MM.1S (cell line): ENCODE measurements at regions not wholly inside any gene's neighbourhood (a gene's known extent, or its start where the extent isn't known, plus 50 kb on each side); places are given as distances from the start of the nearest gene placed in this dataset.

ENCODE experiments used
- CTCF ChIP-seq: fragments of 300-600 bp; sonication (generic); IDR thresholded peaks from 2 replicates; pipeline ENCODE4 v1.5.1; 2016; ENCODE audit warnings: antibody characterized with exemption, low read length, mixed read lengths
- EZH2 ChIP-seq: fragments of 300-600 bp; sonication (generic); optimal IDR thresholded peaks from 2 replicates; pipeline ENCODE3; 2017; ENCODE audit warnings: low read depth, mild to moderate bottlenecking, antibody characterized with exemption, low read length, mixed read lengths
- EZH2phosphoT487 ChIP-seq: fragments of 300-600 bp; sonication (generic); IDR thresholded peaks from 2 replicates; pipeline ENCODE4 v1.6.1; 2018; ENCODE audit warnings: antibody characterized with exemption, low read length

- TF ChIP-seq CTCF = no peak
- no peak for TF ChIP-seq EZH2
- TF ChIP-seq EZH2phosphoT487 = no peak
These were observed 1142.3 kb downstream of the NLGN4X start for GRCh38 chrX:5086388-5086787.
